ENCODE measurements at regions not wholly inside any gene's neighbourhood (a gene's known extent, or its start where the extent isn't known, plus 50 kb on each side); places are given as distances from the start of the nearest gene placed in this dataset.

DNA sequence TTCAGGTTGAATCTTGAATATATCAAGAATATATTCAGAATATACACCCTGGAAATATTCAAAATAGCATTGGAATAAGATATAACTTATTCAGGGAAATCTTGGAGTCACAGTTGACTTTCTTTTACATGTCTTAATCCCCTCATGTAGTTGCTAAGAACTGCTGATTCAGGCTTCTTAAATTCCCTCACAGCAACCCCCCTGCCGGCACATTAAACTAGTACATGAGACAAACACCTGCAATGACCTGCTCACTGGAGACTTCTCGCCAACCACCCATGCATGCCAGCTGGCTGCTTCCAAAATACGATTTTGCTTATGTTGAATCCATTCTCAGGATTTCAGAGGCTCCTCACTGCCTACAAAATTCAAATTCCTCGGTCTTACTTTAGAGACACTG lies 997.1 kb downstream of the EFNB2 start:
- H3K9me3 ChIP-seq, result no peaks in the 10 kb centered on the region
- H3K36me3 ChIP-seq, result no peaks in the 10 kb centered on the region
- H3K27me3 ChIP-seq, result no peaks in the 10 kb centered on the region
- no peaks in the 10 kb centered on the region for H3K4me1 ChIP-seq
- intact Hi-C loops (cut with DNase I), result no loop called here
- H3K4me3 ChIP-seq, result no peak overlapping the region
- WGBS, 2 donors, result 88% methylated on average over 4 of the region's 4 CpGs
- no peak overlapping the region for H3K27ac ChIP-seq
- no peak for DNase-seq
- TF ChIP-seq EP300 (IDR thresholded peaks at IDR 0.05) (no peak), POLR2AphosphoS5 (IDR thresholded peaks at IDR 0.05) (no peak), POLR2A (IDR thresholded peaks at IDR 0.05) (no peak)
- TF ChIP-seq, protein P1, sequence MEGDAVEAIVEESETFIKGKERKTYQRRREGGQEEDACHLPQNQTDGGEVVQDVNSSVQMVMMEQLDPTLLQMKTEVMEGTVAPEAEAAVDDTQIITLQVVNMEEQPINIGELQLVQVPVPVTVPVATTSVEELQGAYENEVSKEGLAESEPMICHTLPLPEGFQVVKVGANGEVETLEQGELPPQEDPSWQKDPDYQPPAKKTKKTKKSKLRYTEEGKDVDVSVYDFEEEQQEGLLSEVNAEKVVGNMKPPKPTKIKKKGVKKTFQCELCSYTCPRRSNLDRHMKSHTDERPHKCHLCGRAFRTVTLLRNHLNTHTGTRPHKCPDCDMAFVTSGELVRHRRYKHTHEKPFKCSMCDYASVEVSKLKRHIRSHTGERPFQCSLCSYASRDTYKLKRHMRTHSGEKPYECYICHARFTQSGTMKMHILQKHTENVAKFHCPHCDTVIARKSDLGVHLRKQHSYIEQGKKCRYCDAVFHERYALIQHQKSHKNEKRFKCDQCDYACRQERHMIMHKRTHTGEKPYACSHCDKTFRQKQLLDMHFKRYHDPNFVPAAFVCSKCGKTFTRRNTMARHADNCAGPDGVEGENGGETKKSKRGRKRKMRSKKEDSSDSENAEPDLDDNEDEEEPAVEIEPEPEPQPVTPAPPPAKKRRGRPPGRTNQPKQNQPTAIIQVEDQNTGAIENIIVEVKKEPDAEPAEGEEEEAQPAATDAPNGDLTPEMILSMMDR (IDR thresholded peaks at IDR 0.05), result no peak

DNA sequence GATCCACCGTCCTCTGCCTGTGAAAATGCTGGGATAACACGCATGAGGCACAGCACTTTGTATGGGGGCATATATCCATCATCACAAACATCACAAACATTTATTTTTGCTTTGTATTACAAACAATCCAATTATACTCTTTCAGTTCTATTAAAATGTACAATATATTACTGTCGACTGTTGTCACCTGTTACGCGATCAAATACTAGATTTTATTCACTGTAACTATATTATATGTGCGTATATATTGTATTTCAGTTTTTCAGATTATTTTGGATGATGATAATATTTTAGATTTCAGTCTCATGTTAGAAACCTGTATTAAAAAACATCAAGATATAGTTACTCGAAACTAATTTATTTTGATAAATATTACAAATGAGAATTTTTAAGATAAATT lies 998.3 kb downstream of the EFNB2 start:
- WGBS, 2 donors, result 83 to 97% methylated on average over 7 of the region's 7 CpGs
- intact Hi-C loops (cut with DNase I), result no loop called here
- H3K4me3 ChIP-seq, result no peak overlapping the region
- no peaks in the 10 kb centered on the region for H3K4me1 ChIP-seq
- no peak for DNase-seq
- H3K9me3 ChIP-seq, result no peaks in the 10 kb centered on the region
- H3K27ac ChIP-seq, result no peak overlapping the region
- no peaks in the 10 kb centered on the region for H3K27me3 ChIP-seq
- no peaks in the 10 kb centered on the region for H3K36me3 ChIP-seq
- no peak for TF ChIP-seq POLR2AphosphoS5 (IDR thresholded peaks at IDR 0.05)
- no peak for TF ChIP-seq EP300 (IDR thresholded peaks at IDR 0.05)
- TF ChIP-seq, protein P1 (IDR thresholded peaks at IDR 0.05), result no peak
- no peak for TF ChIP-seq POLR2A (IDR thresholded peaks at IDR 0.05)

DNA sequence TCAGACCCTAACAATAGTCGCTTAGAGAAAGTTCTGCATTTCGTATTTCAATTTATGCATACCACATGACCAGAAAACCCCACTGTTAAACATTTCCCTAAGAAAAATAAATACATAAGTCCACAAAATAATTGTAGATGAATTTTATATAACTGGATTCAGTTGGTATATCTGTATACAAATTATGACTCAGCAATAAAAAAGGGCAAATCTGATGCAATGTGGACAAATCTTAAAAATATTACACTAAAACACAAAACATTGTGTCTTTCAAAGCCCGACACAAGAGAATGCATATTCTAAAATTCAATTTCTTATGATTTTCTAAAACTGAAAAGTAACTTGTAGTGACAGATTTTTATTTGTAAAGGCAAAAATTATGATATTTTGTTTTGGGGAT lies 1005.0 kb downstream of the EFNB2 start:
- no peak overlapping the region for H3K27ac ChIP-seq
- WGBS, 2 donors, result 81 to 95% methylated on average over 3 of the region's 3 CpGs
- intact Hi-C loops (cut with DNase I), result no loop called here

DNA sequence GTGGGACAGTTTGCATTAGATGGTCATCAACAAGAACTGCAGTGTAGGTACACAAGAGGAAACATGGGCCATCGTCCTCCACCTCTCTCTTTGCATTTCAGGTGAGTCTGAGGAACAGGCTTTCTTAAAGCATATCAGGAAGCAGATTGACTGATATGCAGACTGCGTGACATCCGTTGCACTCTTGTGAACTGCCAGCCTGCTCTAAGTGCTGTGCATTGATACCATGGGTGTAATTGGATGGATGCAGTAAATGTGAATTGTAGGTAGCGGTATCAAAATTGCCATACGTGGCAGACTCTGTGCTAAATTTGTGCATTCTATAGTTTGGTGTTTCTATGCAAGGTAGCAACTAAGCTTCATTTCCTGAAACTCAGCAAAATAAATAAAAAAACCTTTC lies 1008.3 kb downstream of the EFNB2 start:
- H3K27me3 ChIP-seq, result no peaks in the 10 kb centered on the region
- no peaks in the 10 kb centered on the region for H3K4me1 ChIP-seq
- H3K9me3 ChIP-seq, result no peaks in the 10 kb centered on the region
- no peak overlapping the region for H3K27ac ChIP-seq
- intact Hi-C loops (cut with DNase I), result no loop called here
- TF ChIP-seq, protein P1 (IDR thresholded peaks at IDR 0.05), result no peak
- TF ChIP-seq POLR2A (IDR thresholded peaks at IDR 0.05), result no peak
- no peak for TF ChIP-seq EP300 (IDR thresholded peaks at IDR 0.05)
- no peak for TF ChIP-seq POLR2AphosphoS5 (IDR thresholded peaks at IDR 0.05)
- DNase-seq, result no peak
- H3K4me3 ChIP-seq, result no peak overlapping the region
- WGBS, 2 donors, result 86 to 87% methylated on average over 5 of the region's 5 CpGs
- no peaks in the 10 kb centered on the region for H3K36me3 ChIP-seq

More for the DNA sequence above, 1005.0 kb downstream of the EFNB2 start:
- no peak for DNase-seq
- Histone ChIP-seq H3K9me3 (no peaks in the 10 kb centered on the region), H3K4me1 (no peaks in the 10 kb centered on the region), H3K36me3 (no peaks in the 10 kb centered on the region), H3K27me3 (no peaks in the 10 kb centered on the region), H3K4me3 (no peak overlapping the region)
- no peak for TF ChIP-seq POLR2A (IDR thresholded peaks at IDR 0.05)
- TF ChIP-seq, protein P1 (IDR thresholded peaks at IDR 0.05), result no peak
- no peak for TF ChIP-seq POLR2AphosphoS5 (IDR thresholded peaks at IDR 0.05)
- TF ChIP-seq EP300 (IDR thresholded peaks at IDR 0.05), result no peak

DNA sequence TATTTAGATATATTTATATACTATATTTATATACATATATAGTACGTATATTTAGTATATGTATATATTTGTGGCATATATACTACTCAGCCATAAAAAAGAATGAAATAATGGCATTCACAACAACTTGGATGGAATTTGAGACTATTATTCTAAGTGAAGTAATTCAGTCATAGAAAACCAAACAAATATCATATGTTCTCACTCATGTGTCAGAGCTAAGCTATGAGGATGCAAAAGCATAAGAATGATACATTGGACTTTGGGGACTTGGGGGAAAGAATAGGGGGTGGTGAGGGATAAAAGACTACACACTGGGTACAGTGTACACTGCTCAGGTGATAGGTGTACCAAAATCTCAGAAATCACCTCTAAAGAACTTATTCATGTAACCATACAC lies 1015.7 kb downstream of the EFNB2 start:
- Histone ChIP-seq H3K27ac (no peak overlapping the region), H3K27me3 (no peaks in the 10 kb centered on the region), H3K9me3 (no peaks in the 10 kb centered on the region), H3K36me3 (no peaks in the 10 kb centered on the region), H3K4me1 (no peaks in the 10 kb centered on the region), H3K4me3 (no peak overlapping the region)
- intact Hi-C loops (cut with DNase I), result no loop called here
- WGBS, 2 donors, result 82 to 86% methylated on average over 1 of the region's 1 CpG
- TF ChIP-seq POLR2AphosphoS5 (IDR thresholded peaks at IDR 0.05), result no peak
- no peak for TF ChIP-seq POLR2A (IDR thresholded peaks at IDR 0.05)
- TF ChIP-seq, protein P1 (IDR thresholded peaks at IDR 0.05), result no peak
- DNase-seq, result no peak
